Stimulated activated naive CD8-positive, alpha-beta T cell treated with anti-CD3 and anti-CD28 coated beads, Interleukin-15, amount 100 ng/mL, for 72 hours (primary cell): ENCODE measurements at regions not wholly inside any gene's neighbourhood (a gene's known extent, or its start where the extent isn't known, plus 50 kb on each side); places are given as distances from the start of the nearest gene placed in this dataset.
"Not testable (repeated sequence)": the region's sequence is repeated elsewhere in the genome, so short reads cannot be mapped to it uniquely, and the experiment has no call there.

Experiments used
- ATAC-seq: fragments of 150-1000 bp; cut with Tn5 transposase; 2 replicates; pipeline ENCODE4 v1.10.0; 2021; ENCODE audit warnings: mild to moderate bottlenecking, moderate library complexity
- DNase-seq, 2 donors: peaks; one replicate each; pipeline ENCODE4 v3.0.0; 2021 to 2022
- H3K27ac Mint-ChIP-seq, 2 donors: one replicate each; pipeline ENCODE4 v1.8.0; 2022; ENCODE audit warnings: mild to moderate bottlenecking in 2 of 2, mixed read lengths in 2 of 2, moderate library complexity in 2 of 2
- H3K27me3 Mint-ChIP-seq: one replicate; pipeline ENCODE4 v1.8.0; 2022; ENCODE audit warnings: mixed read lengths
- H3K4me1 Mint-ChIP-seq: one replicate; pipeline ENCODE4 v1.8.0; 2022; ENCODE audit warnings: mild to moderate bottlenecking, mixed read lengths
- H3K4me3 Mint-ChIP-seq, 2 donors: one replicate each; pipeline ENCODE4 v1.8.0; 2022; ENCODE audit warnings: mild to moderate bottlenecking in 2 of 2, mixed read lengths in 2 of 2, moderate library complexity in 1 of 2
- H3K9me3 Mint-ChIP-seq, 2 donors: one replicate each; pipeline ENCODE4 v1.8.0; 2022; ENCODE audit warnings: mixed read lengths in 2 of 2

- Mint-ChIP-seq H3K4me1 (peaks cover 44% of the 10 kb centered on the region), H3K27me3 (no peaks in the 10 kb centered on the region), H3K4me3 (no peak overlapping the region), H3K9me3 (peaks cover 0 to 8% of the 10 kb centered on the region in 2 donors), H3K27ac (no peak overlapping the region)
- no peak for ATAC-seq
- DNase-seq: no peak
Measured at GRCh38 chr6:144372611-144373594, 87.8 kb downstream of the UTRN start.

- not testable (repeated sequence) for H3K27me3 Mint-ChIP-seq, H3K9me3 Mint-ChIP-seq, H3K27ac Mint-ChIP-seq, DNase-seq, H3K4me3 Mint-ChIP-seq, ATAC-seq
- H3K4me1 Mint-ChIP-seq: peaks cover 60% of the 10 kb centered on the region
Measured at GRCh38 chr6:144374525-144374924, 89.4 kb downstream of the UTRN start.

GRCh38 chr6:144377586-144378210, 92.6 kb downstream of the UTRN start:
- peak overlapping the region in 1 of 2 donors; percentile 8 for H3K4me3 Mint-ChIP-seq
- peaks cover 48% of the 10 kb centered on the region for H3K4me1 Mint-ChIP-seq
- ATAC-seq: peak; percentile 67

GRCh38 chr6:144378437-144378836, 93.3 kb downstream of the UTRN start:
- no peak for DNase-seq
- Mint-ChIP-seq H3K4me1 (peaks cover 43% of the 10 kb centered on the region), H3K27ac (no peak overlapping the region), H3K4me3 (no peak overlapping the region), H3K9me3 (peaks cover 18 to 20% of the 10 kb centered on the region in 2 donors), H3K27me3 (no peaks in the 10 kb centered on the region)
- no peak for ATAC-seq

More at GRCh38 chr6:144377586-144378210, 92.6 kb downstream of the UTRN start:
- H3K27ac Mint-ChIP-seq: no peak overlapping the region
- DNase-seq: no peak
- no peaks in the 10 kb centered on the region for H3K27me3 Mint-ChIP-seq
- H3K9me3 Mint-ChIP-seq: peaks cover 18 to 20% of the 10 kb centered on the region in 2 donors

GRCh38 chr6:144379356-144379755, 94.2 kb downstream of the UTRN start:
- H3K27me3 Mint-ChIP-seq: no peaks in the 10 kb centered on the region
- H3K9me3 Mint-ChIP-seq: peaks cover 18 to 22% of the 10 kb centered on the region in 2 donors
- no peak overlapping the region for H3K4me3 Mint-ChIP-seq
- ATAC-seq: peak; percentile 42
- H3K4me1 Mint-ChIP-seq: peaks cover 51% of the 10 kb centered on the region
- DNase-seq: no peak
- H3K27ac Mint-ChIP-seq: no peak overlapping the region

GRCh38 chr6:144381499-144381898, 96.4 kb downstream of the UTRN start:
- DNase-seq: not testable (repeated sequence)

GRCh38 chr6:144383336-144383735, 98.2 kb downstream of the UTRN start:
- Mint-ChIP-seq H3K9me3 (peaks cover 18 to 26% of the 10 kb centered on the region in 2 donors), H3K4me1 (peaks cover 36% of the 10 kb centered on the region), H3K27ac (no peak overlapping the region), H3K27me3 (no peaks in the 10 kb centered on the region), H3K4me3 (no peak overlapping the region)
- DNase-seq (no peak), ATAC-seq (no peak)

More at GRCh38 chr6:144381499-144381898, 96.4 kb downstream of the UTRN start:
- ATAC-seq, H3K4me3 Mint-ChIP-seq, H3K27me3 Mint-ChIP-seq, H3K27ac Mint-ChIP-seq: not testable (repeated sequence)
- H3K4me1 Mint-ChIP-seq: peaks cover 51% of the 10 kb centered on the region
- peaks cover 18 to 26% of the 10 kb centered on the region in 2 donors for H3K9me3 Mint-ChIP-seq

GRCh38 chr6:144384427-144384826, 99.3 kb downstream of the UTRN start:
- H3K27me3 Mint-ChIP-seq: no peaks in the 10 kb centered on the region
- ATAC-seq (no peak), DNase-seq (no peak)
- peaks cover 17 to 20% of the 10 kb centered on the region in 2 donors for H3K9me3 Mint-ChIP-seq
- peaks cover 25% of the 10 kb centered on the region for H3K4me1 Mint-ChIP-seq
- H3K27ac Mint-ChIP-seq: peak overlapping the region in 1 of 2 donors; percentile 27
- H3K4me3 Mint-ChIP-seq: no peak overlapping the region

GRCh38 chr6:144389474-144389873, 104.3 kb downstream of the UTRN start:
- H3K27me3 Mint-ChIP-seq: not testable (repeated sequence)

GRCh38 chr6:144390202-144390601, 105.1 kb downstream of the UTRN start:
- ATAC-seq: no peak
- Mint-ChIP-seq H3K4me3 (no peak overlapping the region), H3K4me1 (peaks cover 24% of the 10 kb centered on the region)

More at GRCh38 chr6:144389474-144389873, 104.3 kb downstream of the UTRN start:
- ATAC-seq, H3K4me3 Mint-ChIP-seq, H3K27ac Mint-ChIP-seq, DNase-seq, H3K9me3 Mint-ChIP-seq: not testable (repeated sequence)
- peaks cover 32% of the 10 kb centered on the region for H3K4me1 Mint-ChIP-seq

GRCh38 chr6:144390886-144391285, 105.8 kb downstream of the UTRN start:
- Mint-ChIP-seq H3K27ac (no peak overlapping the region), H3K27me3 (no peaks in the 10 kb centered on the region), H3K9me3 (peaks cover 6 to 10% of the 10 kb centered on the region in 2 donors), H3K4me3 (no peak overlapping the region), H3K4me1 (peaks cover 23% of the 10 kb centered on the region)
- DNase-seq (no peak), ATAC-seq (no peak)

More at GRCh38 chr6:144390202-144390601, 105.1 kb downstream of the UTRN start:
- no peaks in the 10 kb centered on the region for H3K27me3 Mint-ChIP-seq
- peaks cover 6 to 10% of the 10 kb centered on the region in 2 donors for H3K9me3 Mint-ChIP-seq
- no peak overlapping the region for H3K27ac Mint-ChIP-seq
- DNase-seq: no peak

GRCh38 chr6:144392536-144392935, 107.4 kb downstream of the UTRN start:
- Mint-ChIP-seq H3K9me3 (peaks cover 12% of the 10 kb centered on the region in 2 donors), H3K4me1 (peaks cover 23% of the 10 kb centered on the region), H3K4me3 (no peak overlapping the region), H3K27me3 (no peaks in the 10 kb centered on the region), H3K27ac (no peak overlapping the region)
- DNase-seq (no peak), ATAC-seq (no peak)

- Mint-ChIP-seq H3K27ac (no peak overlapping the region), H3K9me3 (peaks cover 17 to 21% of the 10 kb centered on the region in 2 donors), H3K27me3 (no peaks in the 10 kb centered on the region), H3K4me3 (no peak overlapping the region), H3K4me1 (peaks cover 23% of the 10 kb centered on the region)
- DNase-seq (no peak), ATAC-seq (peak; percentile 52)
Measured at GRCh38 chr6:144394210-144394609, 109.1 kb downstream of the UTRN start.

- Mint-ChIP-seq H3K4me3 (no peak overlapping the region), H3K27ac (no peak overlapping the region), H3K27me3 (no peaks in the 10 kb centered on the region), H3K9me3 (peaks cover 17 to 21% of the 10 kb centered on the region in 2 donors), H3K4me1 (peaks cover 30% of the 10 kb centered on the region)
- DNase-seq: no peak
- ATAC-seq: no peak
Measured at GRCh38 chr6:144395014-144395413, 109.9 kb downstream of the UTRN start.

- Mint-ChIP-seq H3K27me3 (no peaks in the 10 kb centered on the region), H3K4me1 (peaks cover 30% of the 10 kb centered on the region), H3K9me3 (peaks cover 17 to 21% of the 10 kb centered on the region in 2 donors), H3K4me3 (no peak overlapping the region), H3K27ac (no peak overlapping the region)
- no peak for DNase-seq
- no peak for ATAC-seq
Measured at GRCh38 chr6:144395826-144396225, 110.7 kb downstream of the UTRN start.

- no peak for ATAC-seq
Measured at GRCh38 chr6:144397141-144397540, 112.0 kb downstream of the UTRN start.

More at GRCh38 chr6:144397141-144397540, 112.0 kb downstream of the UTRN start:
- Mint-ChIP-seq H3K9me3 (peaks cover 17 to 21% of the 10 kb centered on the region in 2 donors), H3K27me3 (no peaks in the 10 kb centered on the region), H3K4me3 (no peak overlapping the region), H3K4me1 (peaks cover 30% of the 10 kb centered on the region), H3K27ac (no peak overlapping the region)
- DNase-seq: no peak
